ENCODE measurements at regions not wholly inside any gene's neighbourhood (a gene's known extent, or its start where the extent isn't known, plus 50 kb on each side); places are given as distances from the start of the nearest gene placed in this dataset.

DNA sequence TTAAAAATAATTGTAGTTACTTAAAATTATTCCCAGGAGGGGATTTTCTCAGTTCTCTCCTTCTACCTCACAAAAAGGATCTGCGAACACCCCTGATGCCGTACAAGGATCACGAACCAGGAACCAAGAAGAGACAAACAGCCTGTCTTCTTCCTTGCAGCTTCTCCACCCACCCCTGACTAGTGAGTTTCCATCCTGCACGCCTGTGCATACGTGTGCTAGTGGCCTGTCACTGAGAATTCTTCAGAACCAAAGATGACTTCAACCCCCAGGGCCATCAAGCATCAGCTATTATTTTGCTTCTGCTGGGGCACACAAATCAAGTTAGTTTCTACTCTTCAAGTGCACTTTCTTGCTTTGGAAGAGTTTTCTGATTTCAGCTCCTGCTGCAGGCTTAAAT, 175.5 kb upstream of the KLF6 start:
- no peak for TF ChIP-seq EZH2phosphoT487 (IDR thresholded peaks at IDR 0.05; ENCODE audit: borderline replicate concordance, low read length)
- TF ChIP-seq, protein P1, sequence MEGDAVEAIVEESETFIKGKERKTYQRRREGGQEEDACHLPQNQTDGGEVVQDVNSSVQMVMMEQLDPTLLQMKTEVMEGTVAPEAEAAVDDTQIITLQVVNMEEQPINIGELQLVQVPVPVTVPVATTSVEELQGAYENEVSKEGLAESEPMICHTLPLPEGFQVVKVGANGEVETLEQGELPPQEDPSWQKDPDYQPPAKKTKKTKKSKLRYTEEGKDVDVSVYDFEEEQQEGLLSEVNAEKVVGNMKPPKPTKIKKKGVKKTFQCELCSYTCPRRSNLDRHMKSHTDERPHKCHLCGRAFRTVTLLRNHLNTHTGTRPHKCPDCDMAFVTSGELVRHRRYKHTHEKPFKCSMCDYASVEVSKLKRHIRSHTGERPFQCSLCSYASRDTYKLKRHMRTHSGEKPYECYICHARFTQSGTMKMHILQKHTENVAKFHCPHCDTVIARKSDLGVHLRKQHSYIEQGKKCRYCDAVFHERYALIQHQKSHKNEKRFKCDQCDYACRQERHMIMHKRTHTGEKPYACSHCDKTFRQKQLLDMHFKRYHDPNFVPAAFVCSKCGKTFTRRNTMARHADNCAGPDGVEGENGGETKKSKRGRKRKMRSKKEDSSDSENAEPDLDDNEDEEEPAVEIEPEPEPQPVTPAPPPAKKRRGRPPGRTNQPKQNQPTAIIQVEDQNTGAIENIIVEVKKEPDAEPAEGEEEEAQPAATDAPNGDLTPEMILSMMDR (IDR thresholded peaks at IDR 0.05; ENCODE audit: low read depth, low read length, poor library complexity, severe bottlenecking), result no peak
